Endodermal cell (in vitro differentiated cells): ENCODE measurements at regions not wholly inside any gene's neighbourhood (a gene's known extent, or its start where the extent isn't known, plus 50 kb on each side); places are given as distances from the start of the nearest gene placed in this dataset.

Source experiments
- DNase-seq: peaks from one replicate; pipeline ENCODE4 v3.0.0-alpha.2; 2017
- H3K27ac ChIP-seq: 2 replicates; pipeline ENCODE4 v1.5.1; 2013; ENCODE audit warnings: mild to moderate bottlenecking, low read depth, low read length, moderate library complexity
- H3K27me3 ChIP-seq: 2 replicates; pipeline ENCODE4 v1.6.1; 2013; ENCODE audit warnings: mild to moderate bottlenecking, low read length, moderate library complexity; ENCODE audit not compliant: insufficient read depth, control insufficient read depth, poor library complexity, severe bottlenecking
- H3K36me3 ChIP-seq: 2 replicates; pipeline ENCODE4 v1.7.0; 2013; ENCODE audit warnings: mild to moderate bottlenecking, low read length, moderate library complexity; ENCODE audit not compliant: control insufficient read depth, insufficient read depth
- H3K4me1 ChIP-seq: one replicate; pipeline ENCODE4 v1.7.0; 2013; ENCODE audit warnings: low read length; ENCODE audit not compliant: control insufficient read depth, insufficient read depth
- H3K4me3 ChIP-seq: 2 replicates; pipeline ENCODE4 v1.5.1; 2013; ENCODE audit warnings: mild to moderate bottlenecking, low read length, moderate library complexity
- H3K9ac ChIP-seq: 2 replicates; pipeline ENCODE4 v1.6.1; 2013; ENCODE audit warnings: mild to moderate bottlenecking, low read length, moderate library complexity; ENCODE audit not compliant: poor library complexity, severe bottlenecking; ENCODE audit errors: extremely low read depth
- H3K9me3 ChIP-seq: 2 replicates; pipeline ENCODE4 v1.6.1; 2013; ENCODE audit warnings: mild to moderate bottlenecking, low read length, moderate library complexity; ENCODE audit not compliant: control insufficient read depth
- H3K27ac Mint-ChIP-seq: 2 replicates; pipeline ENCODE4 v1.8.0; 2020; ENCODE audit warnings: mixed read lengths
- H3K27me3 Mint-ChIP-seq: 2 replicates; pipeline ENCODE4 v1.8.0; 2021; ENCODE audit warnings: mild to moderate bottlenecking, mixed read lengths; ENCODE audit not compliant: insufficient read depth
- H3K36me3 Mint-ChIP-seq: 2 replicates; pipeline ENCODE4 v1.8.0; 2020; ENCODE audit warnings: low read depth, mixed read lengths
- H3K4me1 Mint-ChIP-seq: 2 replicates; pipeline ENCODE4 v1.8.0; 2020; ENCODE audit warnings: mixed read lengths
- H3K4me3 Mint-ChIP-seq: 2 replicates; pipeline ENCODE4 v1.8.0; 2020; ENCODE audit warnings: mild to moderate bottlenecking, moderate library complexity, mixed read lengths
- H3K9me3 Mint-ChIP-seq: 2 replicates; pipeline ENCODE4 v1.8.0; 2020; ENCODE audit warnings: mild to moderate bottlenecking, mixed read lengths
- CTCF ChIP-seq: fragments of 200-600 bp; sonication (generic); conservative IDR thresholded peaks from 2 replicates; pipeline ENCODE4 v1.5.0; 2021; ENCODE audit warnings: antibody characterized with exemption, mild to moderate bottlenecking
- WGBS, 2 experiments: methylation state at CpG; one replicate each; pipeline versions ENCODE4 v1.1.5 to v1.1.7; 2013; ENCODE audit warnings: missing lambda C conversion rate in 2 of 2, mixed read lengths in 1 of 2; ENCODE audit not compliant: insufficient coverage in 1 of 2, insufficient read length in 1 of 2; 5-methylcytosine and 5-hydroxymethylcytosine counted together

- no peak overlapping the region for H3K4me3 ChIP-seq
- peaks cover 15% of the 10 kb centered on the region for H3K4me1 ChIP-seq
- H3K27me3 Mint-ChIP-seq = no peaks in the 10 kb centered on the region
- no peak overlapping the region for H3K27ac ChIP-seq
- peaks cover 45% of the 10 kb centered on the region for H3K4me1 Mint-ChIP-seq
- no peaks in the 10 kb centered on the region for H3K27me3 ChIP-seq
- WGBS, 2 experiments = 73 to 94% methylated on average over 2 to 3 of the region's 3 CpGs
- H3K9me3 Mint-ChIP-seq = no peaks in the 10 kb centered on the region
- peak overlapping the region; percentile 2 for H3K27ac Mint-ChIP-seq
- no peak for DNase-seq
- H3K4me3 Mint-ChIP-seq = no peak overlapping the region
- no peak overlapping the region for H3K9ac ChIP-seq
- H3K36me3 Mint-ChIP-seq = peaks cover 14% of the 10 kb centered on the region
- TF ChIP-seq CTCF = no peak
- no peaks in the 10 kb centered on the region for H3K9me3 ChIP-seq
- H3K36me3 ChIP-seq = no peaks in the 10 kb centered on the region
These were observed 319.2 kb downstream of the PCDH7 start for GRCh38 chr4:31039382-31039781.

- no peak for TF ChIP-seq CTCF
- 74 to 83% methylated on average over 2 of the region's 2 CpGs for WGBS, 2 experiments
- no peaks in the 10 kb centered on the region for H3K27me3 Mint-ChIP-seq
- H3K4me3 Mint-ChIP-seq = no peak overlapping the region
- no peaks in the 10 kb centered on the region for H3K36me3 ChIP-seq
- H3K27me3 ChIP-seq = no peaks in the 10 kb centered on the region
- peaks cover 14% of the 10 kb centered on the region for H3K36me3 Mint-ChIP-seq
- H3K27ac ChIP-seq = no peak overlapping the region
- no peaks in the 10 kb centered on the region for H3K9me3 ChIP-seq
- H3K4me3 ChIP-seq = no peak overlapping the region
- DNase-seq = no peak
- peaks cover 21% of the 10 kb centered on the region for H3K4me1 ChIP-seq
- H3K4me1 Mint-ChIP-seq = peaks cover 42% of the 10 kb centered on the region
- H3K9me3 Mint-ChIP-seq = no peaks in the 10 kb centered on the region
- no peak overlapping the region for H3K27ac Mint-ChIP-seq
- H3K9ac ChIP-seq = no peak overlapping the region
These were observed 319.9 kb downstream of the PCDH7 start for GRCh38 chr4:31040106-31040505.

GRCh38 chr4:31041385-31041784, 321.2 kb downstream of the PCDH7 start:
- H3K36me3 Mint-ChIP-seq = peaks cover 12% of the 10 kb centered on the region
- no peak overlapping the region for H3K9ac ChIP-seq

More at GRCh38 chr4:31041385-31041784, 321.2 kb downstream of the PCDH7 start:
- H3K4me1 Mint-ChIP-seq = peaks cover 46% of the 10 kb centered on the region
- Histone ChIP-seq H3K9me3 (no peaks in the 10 kb centered on the region), H3K4me1 (peaks cover 24% of the 10 kb centered on the region), H3K27ac (no peak overlapping the region), H3K36me3 (no peaks in the 10 kb centered on the region), H3K27me3 (no peaks in the 10 kb centered on the region), H3K4me3 (peak overlapping the region; percentile 44)
- H3K27ac Mint-ChIP-seq = no peak overlapping the region
- no peak for DNase-seq
- no peaks in the 10 kb centered on the region for H3K27me3 Mint-ChIP-seq
- no peaks in the 10 kb centered on the region for H3K9me3 Mint-ChIP-seq
- H3K4me3 Mint-ChIP-seq = no peak overlapping the region
- 46% methylated on average over 3 of the region's 3 CpGs; no CpG with 5 or more reads in 1 of the 2 experiments for WGBS, 2 experiments
- TF ChIP-seq CTCF = no peak
